ENCODE measurements at regions not wholly inside any gene's neighbourhood (a gene's known extent, or its start where the extent isn't known, plus 50 kb on each side); places are given as distances from the start of the nearest gene placed in this dataset.
"Not testable (repeated sequence)": the region's sequence is repeated elsewhere in the genome, so short reads cannot be mapped to it uniquely, and the experiment has no call there.

GRCh38 chr16:13489416-13489815 is 430.5 kb upstream of the ERCC4 start:
- TF ChIP-seq YY1 (IDR thresholded peaks at IDR 0.05; ENCODE audit: extremely low read depth, insufficient replicate concordance, low read depth, low read length); EZH2 (IDR thresholded peaks at IDR 0.05); POLR2A (IDR thresholded peaks at IDR 0.05; ENCODE audit: borderline replicate concordance, extremely low read depth, insufficient read depth, insufficient read length): not testable (repeated sequence)
